HUES48 (cell line): ENCODE measurements at regions not wholly inside any gene's neighbourhood (a gene's known extent, or its start where the extent isn't known, plus 50 kb on each side); places are given as distances from the start of the nearest gene placed in this dataset.

Experiments
- H3K27ac ChIP-seq: one replicate; pipeline ENCODE4 v1.7.0; 2013; ENCODE audit warnings: low read depth, low read length, inconsistent platforms
- H3K27me3 ChIP-seq: 2 replicates; pipeline ENCODE4 v1.6.1; 2013; ENCODE audit warnings: mild to moderate bottlenecking, low read length; ENCODE audit not compliant: control insufficient read depth, insufficient read depth
- H3K36me3 ChIP-seq: 2 replicates; pipeline ENCODE4 v1.6.1; 2013; ENCODE audit warnings: low read length; ENCODE audit not compliant: control insufficient read depth, insufficient read depth
- H3K4me1 ChIP-seq: 2 replicates; pipeline ENCODE4 v1.6.1; 2013; ENCODE audit warnings: mild to moderate bottlenecking, low read length; ENCODE audit not compliant: control insufficient read depth, insufficient read depth
- H3K4me3 ChIP-seq: 2 replicates; pipeline ENCODE4 v1.5.1; 2013; ENCODE audit warnings: mild to moderate bottlenecking, low read depth, low read length
- H3K9ac ChIP-seq: 2 replicates; pipeline ENCODE4 v1.6.1; 2013; ENCODE audit warnings: mild to moderate bottlenecking, low read depth, low read length, moderate library complexity
- H3K9me3 ChIP-seq: 2 replicates; pipeline ENCODE4 v1.6.1; 2013; ENCODE audit warnings: low read length; ENCODE audit not compliant: control insufficient read depth, insufficient read depth

GRCh38 chr5:30121043-30121442 is 1072.4 kb upstream of the CDH6 start:
- Histone ChIP-seq H3K4me1 (peaks cover 30% of the 10 kb centered on the region), H3K27me3 (no peaks in the 10 kb centered on the region), H3K36me3 (no peaks in the 10 kb centered on the region), H3K27ac (no peak overlapping the region), H3K4me3 (no peak overlapping the region), H3K9me3 (no peaks in the 10 kb centered on the region), H3K9ac (no peak overlapping the region)

GRCh38 chr5:30117135-30117534 is 1076.4 kb upstream of the CDH6 start:
- H3K27ac ChIP-seq: no peak overlapping the region
- H3K9ac ChIP-seq: no peak overlapping the region
- H3K27me3 ChIP-seq: no peaks in the 10 kb centered on the region
- H3K9me3 ChIP-seq: no peaks in the 10 kb centered on the region
- H3K4me1 ChIP-seq: peaks cover 18% of the 10 kb centered on the region
- no peaks in the 10 kb centered on the region for H3K36me3 ChIP-seq
- H3K4me3 ChIP-seq: no peak overlapping the region

GRCh38 chr5:30113542-30113941 is 1079.9 kb upstream of the CDH6 start:
- no peaks in the 10 kb centered on the region for H3K4me1 ChIP-seq
- no peaks in the 10 kb centered on the region for H3K9me3 ChIP-seq
- no peaks in the 10 kb centered on the region for H3K27me3 ChIP-seq
- no peak overlapping the region for H3K9ac ChIP-seq
- H3K36me3 ChIP-seq: no peaks in the 10 kb centered on the region
- no peak overlapping the region for H3K27ac ChIP-seq
- no peak overlapping the region for H3K4me3 ChIP-seq

- no peaks in the 10 kb centered on the region for H3K36me3 ChIP-seq
- H3K4me3 ChIP-seq: no peak overlapping the region
- H3K4me1 ChIP-seq: no peaks in the 10 kb centered on the region
- H3K9me3 ChIP-seq: no peaks in the 10 kb centered on the region
- no peak overlapping the region for H3K9ac ChIP-seq
- H3K27me3 ChIP-seq: no peaks in the 10 kb centered on the region
- no peak overlapping the region for H3K27ac ChIP-seq
These were observed 1080.6 kb upstream of the CDH6 start for GRCh38 chr5:30112867-30113266.

GRCh38 chr5:30108051-30108450 is 1085.4 kb upstream of the CDH6 start:
- no peak overlapping the region for H3K27ac ChIP-seq
- no peaks in the 10 kb centered on the region for H3K9me3 ChIP-seq
- no peaks in the 10 kb centered on the region for H3K4me1 ChIP-seq
- no peak overlapping the region for H3K9ac ChIP-seq
- no peak overlapping the region for H3K4me3 ChIP-seq
- H3K27me3 ChIP-seq: no peaks in the 10 kb centered on the region
- no peaks in the 10 kb centered on the region for H3K36me3 ChIP-seq

GRCh38 chr5:30106596-30106995 is 1086.9 kb upstream of the CDH6 start:
- Histone ChIP-seq H3K9me3 (no peaks in the 10 kb centered on the region), H3K36me3 (no peaks in the 10 kb centered on the region), H3K27me3 (no peaks in the 10 kb centered on the region), H3K4me3 (no peak overlapping the region), H3K4me1 (no peaks in the 10 kb centered on the region), H3K27ac (no peak overlapping the region), H3K9ac (no peak overlapping the region)

- no peak overlapping the region for H3K9ac ChIP-seq
- H3K4me3 ChIP-seq: no peak overlapping the region
- H3K9me3 ChIP-seq: no peaks in the 10 kb centered on the region
- peaks cover 9% of the 10 kb centered on the region for H3K4me1 ChIP-seq
- no peak overlapping the region for H3K27ac ChIP-seq
- no peaks in the 10 kb centered on the region for H3K36me3 ChIP-seq
- no peaks in the 10 kb centered on the region for H3K27me3 ChIP-seq
These were observed 1088.5 kb upstream of the CDH6 start for GRCh38 chr5:30104872-30105596.

- H3K4me1 ChIP-seq: peaks cover 22% of the 10 kb centered on the region
- no peaks in the 10 kb centered on the region for H3K27me3 ChIP-seq
- no peaks in the 10 kb centered on the region for H3K9me3 ChIP-seq
- H3K36me3 ChIP-seq: no peaks in the 10 kb centered on the region
- H3K27ac ChIP-seq: no peak overlapping the region
- no peak overlapping the region for H3K9ac ChIP-seq
- no peak overlapping the region for H3K4me3 ChIP-seq
These were observed 1089.9 kb upstream of the CDH6 start for GRCh38 chr5:30103452-30104202.

GRCh38 chr5:30103052-30103451 is 1090.4 kb upstream of the CDH6 start:
- no peaks in the 10 kb centered on the region for H3K36me3 ChIP-seq
- H3K4me3 ChIP-seq: no peak overlapping the region
- H3K4me1 ChIP-seq: peaks cover 26% of the 10 kb centered on the region
- H3K9me3 ChIP-seq: no peaks in the 10 kb centered on the region
- no peak overlapping the region for H3K27ac ChIP-seq
- no peaks in the 10 kb centered on the region for H3K27me3 ChIP-seq
- H3K9ac ChIP-seq: no peak overlapping the region

GRCh38 chr5:30102185-30102584 is 1091.3 kb upstream of the CDH6 start:
- H3K9me3 ChIP-seq: no peaks in the 10 kb centered on the region
- H3K36me3 ChIP-seq: no peaks in the 10 kb centered on the region
- H3K4me1 ChIP-seq: peaks cover 26% of the 10 kb centered on the region
- H3K27me3 ChIP-seq: no peaks in the 10 kb centered on the region
- no peak overlapping the region for H3K9ac ChIP-seq
- no peak overlapping the region for H3K27ac ChIP-seq
- H3K4me3 ChIP-seq: no peak overlapping the region

GRCh38 chr5:30100929-30101328 is 1092.6 kb upstream of the CDH6 start:
- Histone ChIP-seq H3K9me3 (no peaks in the 10 kb centered on the region), H3K4me3 (no peak overlapping the region), H3K36me3 (no peaks in the 10 kb centered on the region), H3K27me3 (no peaks in the 10 kb centered on the region), H3K4me1 (peaks cover 34% of the 10 kb centered on the region), H3K27ac (no peak overlapping the region), H3K9ac (peak overlapping the region; percentile 9; the same call in 1 of the 2 replicates)
